ENCODE measurements at regions not wholly inside any gene's neighbourhood (a gene's known extent, or its start where the extent isn't known, plus 50 kb on each side); places are given as distances from the start of the nearest gene placed in this dataset.

DNA sequence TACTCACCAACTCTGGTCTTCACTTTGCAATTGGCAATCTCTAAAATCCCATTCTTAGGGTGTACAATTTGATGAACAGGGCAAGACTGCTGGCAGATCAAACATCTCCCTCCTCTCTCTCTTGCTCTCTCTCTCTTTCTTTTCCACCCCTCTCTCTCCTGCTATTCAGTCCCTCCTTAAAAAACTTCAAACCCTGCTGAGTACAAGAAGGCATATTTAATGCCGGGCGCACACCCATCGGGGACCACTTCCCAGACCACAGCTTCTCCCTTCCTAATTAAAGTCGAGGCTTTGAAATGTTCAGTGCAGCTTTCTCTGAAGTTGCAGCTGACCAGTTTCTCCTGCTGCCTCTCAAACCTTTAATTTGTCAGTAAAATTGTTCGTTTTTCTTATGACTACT is 185.4 kb upstream of the CDH11 start:
- TF ChIP-seq CTCF (IDR thresholded peaks at IDR 0.05) (no peak), POLR2A (IDR thresholded peaks at IDR 0.05; ENCODE audit: low read depth) (no peak), POLR2AphosphoS5 (IDR thresholded peaks at IDR 0.05) (no peak), EP300 (IDR thresholded peaks at IDR 0.05) (no peak)
